ENCODE measurements at regions not wholly inside any gene's neighbourhood (a gene's known extent, or its start where the extent isn't known, plus 50 kb on each side); places are given as distances from the start of the nearest gene placed in this dataset.

GRCh38 chr1:70552662-70553566 lies 141.8 kb downstream of the CTH start:
- no peak overlapping the region for H3K4me3 ChIP-seq (ENCODE audit: low read depth in 1 of 2, low read length in 2 of 2)
- H3K36me3 ChIP-seq (ENCODE audit: control insufficient read depth in 1 of 2, insufficient read depth in 2 of 2, low read length in 2 of 2): no peaks in the 10 kb centered on the region
- no peaks in the 10 kb centered on the region for H3K4me1 ChIP-seq (ENCODE audit: control insufficient read depth in 1 of 2, insufficient read depth in 2 of 2, low read length in 2 of 2)
- H3K27me3 ChIP-seq (ENCODE audit: control insufficient read depth in 1 of 2, insufficient read depth in 2 of 2, low read length in 2 of 2): peaks cover 0 to 6% of the 10 kb centered on the region in 2 donors
- no peak overlapping the region for H3K9ac ChIP-seq (ENCODE audit: low read depth in 1 of 2, low read length in 2 of 2)
- H3K9me3 ChIP-seq (ENCODE audit: control insufficient read depth in 1 of 2, low read length in 2 of 2): no peaks in the 10 kb centered on the region
- no peak overlapping the region for H3K27ac ChIP-seq (ENCODE audit: low read depth, low read length)

GRCh38 chr1:70553567-70553956 lies 142.5 kb downstream of the CTH start:
- no peak overlapping the region for H3K27ac ChIP-seq (ENCODE audit: low read depth, low read length)
- no peaks in the 10 kb centered on the region for H3K4me1 ChIP-seq (ENCODE audit: control insufficient read depth in 1 of 2, insufficient read depth in 2 of 2, low read length in 2 of 2)

DNA sequence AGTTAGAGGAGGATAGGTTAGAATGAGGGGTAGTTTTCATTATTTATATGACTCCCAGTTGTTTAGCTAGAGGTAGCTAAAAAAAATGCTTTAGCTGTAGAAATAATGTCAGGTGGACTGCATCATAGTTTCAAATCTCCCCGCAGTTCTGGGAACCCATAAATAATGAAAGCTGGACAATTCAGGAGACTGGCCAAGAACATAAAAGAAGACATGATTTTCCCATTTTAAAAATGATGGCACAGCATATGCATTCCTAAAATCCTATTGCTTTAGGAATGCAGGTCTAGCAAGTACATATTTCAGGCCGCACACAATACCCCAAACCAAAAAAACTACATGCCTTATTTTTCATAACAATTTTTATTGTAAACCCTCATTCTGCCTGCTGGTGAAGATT lies 143.3 kb downstream of the CTH start:
- Histone ChIP-seq H3K4me1 (ENCODE audit: control insufficient read depth in 1 of 2, insufficient read depth in 2 of 2, low read length in 2 of 2) (no peaks in the 10 kb centered on the region), H3K27me3 (ENCODE audit: control insufficient read depth in 1 of 2, insufficient read depth in 2 of 2, low read length in 2 of 2) (peaks cover 0 to 6% of the 10 kb centered on the region in 2 donors), H3K9ac (ENCODE audit: low read depth in 1 of 2, low read length in 2 of 2) (no peak overlapping the region), H3K27ac (ENCODE audit: low read depth, low read length) (no peak overlapping the region), H3K4me3 (ENCODE audit: low read depth in 1 of 2, low read length in 2 of 2) (no peak overlapping the region), H3K9me3 (ENCODE audit: control insufficient read depth in 1 of 2, low read length in 2 of 2) (no peaks in the 10 kb centered on the region), H3K36me3 (ENCODE audit: control insufficient read depth in 1 of 2, insufficient read depth in 2 of 2, low read length in 2 of 2) (no peaks in the 10 kb centered on the region)

More at GRCh38 chr1:70553567-70553956, 142.5 kb downstream of the CTH start:
- no peak overlapping the region for H3K4me3 ChIP-seq (ENCODE audit: low read depth in 1 of 2, low read length in 2 of 2)
- H3K9ac ChIP-seq (ENCODE audit: low read depth in 1 of 2, low read length in 2 of 2): no peak overlapping the region
- peaks cover 0 to 6% of the 10 kb centered on the region in 2 donors for H3K27me3 ChIP-seq (ENCODE audit: control insufficient read depth in 1 of 2, insufficient read depth in 2 of 2, low read length in 2 of 2)
- no peaks in the 10 kb centered on the region for H3K9me3 ChIP-seq (ENCODE audit: control insufficient read depth in 1 of 2, low read length in 2 of 2)
- no peaks in the 10 kb centered on the region for H3K36me3 ChIP-seq (ENCODE audit: control insufficient read depth in 1 of 2, insufficient read depth in 2 of 2, low read length in 2 of 2)

GRCh38 chr1:70556541-70556940 lies 145.5 kb downstream of the CTH start:
- Histone ChIP-seq H3K27me3 (ENCODE audit: control insufficient read depth in 1 of 2, insufficient read depth in 2 of 2, low read length in 2 of 2) (peaks cover 0 to 6% of the 10 kb centered on the region in 2 donors), H3K9me3 (ENCODE audit: control insufficient read depth in 1 of 2, low read length in 2 of 2) (no peaks in the 10 kb centered on the region), H3K4me1 (ENCODE audit: control insufficient read depth in 1 of 2, insufficient read depth in 2 of 2, low read length in 2 of 2) (no peaks in the 10 kb centered on the region), H3K9ac (ENCODE audit: low read depth in 1 of 2, low read length in 2 of 2) (no peak overlapping the region), H3K4me3 (ENCODE audit: low read depth in 1 of 2, low read length in 2 of 2) (no peak overlapping the region), H3K27ac (ENCODE audit: low read depth, low read length) (no peak overlapping the region), H3K36me3 (ENCODE audit: control insufficient read depth in 1 of 2, insufficient read depth in 2 of 2, low read length in 2 of 2) (no peaks in the 10 kb centered on the region)

GRCh38 chr1:70567167-70567566 lies 156.1 kb downstream of the CTH start:
- H3K27ac ChIP-seq (ENCODE audit: low read depth, low read length): no peak overlapping the region
- H3K4me3 ChIP-seq (ENCODE audit: low read depth in 1 of 2, low read length in 2 of 2): no peak overlapping the region
- no peaks in the 10 kb centered on the region for H3K27me3 ChIP-seq (ENCODE audit: control insufficient read depth in 1 of 2, insufficient read depth in 2 of 2, low read length in 2 of 2)
- no peaks in the 10 kb centered on the region for H3K4me1 ChIP-seq (ENCODE audit: control insufficient read depth in 1 of 2, insufficient read depth in 2 of 2, low read length in 2 of 2)
- H3K36me3 ChIP-seq (ENCODE audit: control insufficient read depth in 1 of 2, insufficient read depth in 2 of 2, low read length in 2 of 2): no peaks in the 10 kb centered on the region
- H3K9me3 ChIP-seq (ENCODE audit: control insufficient read depth in 1 of 2, low read length in 2 of 2): no peaks in the 10 kb centered on the region
- no peak overlapping the region for H3K9ac ChIP-seq (ENCODE audit: low read depth in 1 of 2, low read length in 2 of 2)

DNA sequence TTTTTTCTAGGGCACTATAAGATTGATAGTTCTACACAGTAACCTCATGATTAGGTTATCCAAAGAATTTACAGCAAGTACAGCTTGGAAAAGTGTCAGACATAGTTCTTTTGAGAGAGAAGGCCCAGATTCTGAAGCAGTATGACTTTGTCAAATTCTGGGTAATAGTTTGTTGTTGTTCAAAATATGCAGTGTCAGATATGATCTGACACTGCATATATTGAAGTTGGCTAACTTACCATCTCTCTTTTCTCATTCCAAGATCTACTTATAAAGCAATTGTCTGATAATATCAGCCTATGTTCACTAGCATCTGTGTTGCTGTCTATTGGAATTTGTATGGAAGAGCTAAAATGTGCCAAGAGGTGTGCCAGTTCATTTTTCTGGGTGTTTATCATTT lies 160.1 kb downstream of the CTH start:
- H3K9me3 ChIP-seq (ENCODE audit: control insufficient read depth in 1 of 2, low read length in 2 of 2): no peaks in the 10 kb centered on the region
- no peak overlapping the region for H3K4me3 ChIP-seq (ENCODE audit: low read depth in 1 of 2, low read length in 2 of 2)
- H3K36me3 ChIP-seq (ENCODE audit: control insufficient read depth in 1 of 2, insufficient read depth in 2 of 2, low read length in 2 of 2): no peaks in the 10 kb centered on the region
- H3K27ac ChIP-seq (ENCODE audit: low read depth, low read length): no peak overlapping the region
- no peak overlapping the region for H3K9ac ChIP-seq (ENCODE audit: low read depth in 1 of 2, low read length in 2 of 2)
- no peaks in the 10 kb centered on the region for H3K27me3 ChIP-seq (ENCODE audit: control insufficient read depth in 1 of 2, insufficient read depth in 2 of 2, low read length in 2 of 2)
- no peaks in the 10 kb centered on the region for H3K4me1 ChIP-seq (ENCODE audit: control insufficient read depth in 1 of 2, insufficient read depth in 2 of 2, low read length in 2 of 2)

DNA sequence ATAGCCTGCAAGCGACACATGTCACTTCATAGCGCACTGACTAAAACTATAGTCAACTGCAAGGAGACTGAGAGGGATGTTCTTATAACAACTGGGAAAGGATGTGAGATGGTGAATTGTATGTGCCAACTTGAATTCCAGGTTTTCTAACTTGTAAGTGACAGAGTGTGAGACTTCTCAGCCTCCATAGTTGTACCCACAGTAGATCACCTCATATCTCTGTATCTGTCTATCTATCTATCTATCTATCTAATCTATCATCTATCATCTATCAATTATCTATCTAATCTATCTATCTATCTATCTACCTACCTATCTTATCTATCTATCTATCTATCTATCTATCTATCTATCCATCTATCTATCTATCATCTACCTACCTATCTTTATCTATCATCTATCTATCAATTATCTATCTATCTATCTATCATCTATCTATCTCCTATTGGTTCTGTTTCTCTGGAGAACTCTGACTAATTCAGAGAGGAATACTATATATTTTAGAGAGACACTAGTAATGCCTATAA lies 162.3 kb downstream of the CTH start:
- no peak overlapping the region for H3K27ac ChIP-seq (ENCODE audit: low read depth, low read length)
- H3K4me3 ChIP-seq (ENCODE audit: low read depth in 1 of 2, low read length in 2 of 2): no peak overlapping the region
- no peaks in the 10 kb centered on the region for H3K36me3 ChIP-seq (ENCODE audit: control insufficient read depth in 1 of 2, insufficient read depth in 2 of 2, low read length in 2 of 2)
- H3K27me3 ChIP-seq (ENCODE audit: control insufficient read depth in 1 of 2, insufficient read depth in 2 of 2, low read length in 2 of 2): no peaks in the 10 kb centered on the region
- H3K4me1 ChIP-seq (ENCODE audit: control insufficient read depth in 1 of 2, insufficient read depth in 2 of 2, low read length in 2 of 2): no peaks in the 10 kb centered on the region
- H3K9me3 ChIP-seq (ENCODE audit: control insufficient read depth in 1 of 2, low read length in 2 of 2): no peaks in the 10 kb centered on the region
- H3K9ac ChIP-seq (ENCODE audit: low read depth in 1 of 2, low read length in 2 of 2): no peak overlapping the region

- Histone ChIP-seq H3K4me3 (ENCODE audit: low read depth in 1 of 2, low read length in 2 of 2) (no peak overlapping the region), H3K4me1 (ENCODE audit: control insufficient read depth in 1 of 2, insufficient read depth in 2 of 2, low read length in 2 of 2) (no peaks in the 10 kb centered on the region), H3K27ac (ENCODE audit: low read depth, low read length) (no peak overlapping the region), H3K9ac (ENCODE audit: low read depth in 1 of 2, low read length in 2 of 2) (no peak overlapping the region), H3K9me3 (ENCODE audit: control insufficient read depth in 1 of 2, low read length in 2 of 2) (no peaks in the 10 kb centered on the region), H3K36me3 (ENCODE audit: control insufficient read depth in 1 of 2, insufficient read depth in 2 of 2, low read length in 2 of 2) (no peaks in the 10 kb centered on the region), H3K27me3 (ENCODE audit: control insufficient read depth in 1 of 2, insufficient read depth in 2 of 2, low read length in 2 of 2) (no peaks in the 10 kb centered on the region)
Observed at GRCh38 chr1:70581661-70582060, 170.6 kb downstream of the CTH start.

DNA sequence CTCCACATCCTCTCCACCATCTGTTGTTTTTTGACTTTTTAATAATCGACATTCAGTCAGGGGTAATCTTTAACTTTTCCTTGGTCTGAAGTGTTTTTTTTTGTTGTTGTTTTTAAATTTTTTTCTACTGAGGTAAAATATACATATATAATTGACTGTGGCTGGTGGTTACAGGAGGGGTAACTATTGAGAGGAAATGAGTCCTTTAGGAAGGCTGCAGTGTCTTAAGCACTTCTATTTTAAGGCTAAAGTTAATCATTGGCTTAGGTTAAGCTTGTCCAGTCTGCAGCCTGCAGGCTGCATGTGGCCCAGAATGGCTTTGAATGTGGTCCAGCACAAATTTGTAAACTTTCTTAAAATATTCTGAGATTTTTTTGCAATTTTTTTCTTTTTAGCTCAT lies 172.5 kb downstream of the CTH start:
- H3K4me3 ChIP-seq (ENCODE audit: low read depth in 1 of 2, low read length in 2 of 2): no peak overlapping the region
- no peak overlapping the region for H3K9ac ChIP-seq (ENCODE audit: low read depth in 1 of 2, low read length in 2 of 2)
- no peaks in the 10 kb centered on the region for H3K36me3 ChIP-seq (ENCODE audit: control insufficient read depth in 1 of 2, insufficient read depth in 2 of 2, low read length in 2 of 2)
- no peak overlapping the region for H3K27ac ChIP-seq (ENCODE audit: low read depth, low read length)
- H3K27me3 ChIP-seq (ENCODE audit: control insufficient read depth in 1 of 2, insufficient read depth in 2 of 2, low read length in 2 of 2): no peaks in the 10 kb centered on the region
- H3K4me1 ChIP-seq (ENCODE audit: control insufficient read depth in 1 of 2, insufficient read depth in 2 of 2, low read length in 2 of 2): no peaks in the 10 kb centered on the region
- no peaks in the 10 kb centered on the region for H3K9me3 ChIP-seq (ENCODE audit: control insufficient read depth in 1 of 2, low read length in 2 of 2)

GRCh38 chr1:70586046-70586445 lies 175.0 kb downstream of the CTH start:
- Histone ChIP-seq H3K9ac (ENCODE audit: low read depth in 1 of 2, low read length in 2 of 2) (no peak overlapping the region), H3K4me3 (ENCODE audit: low read depth in 1 of 2, low read length in 2 of 2) (no peak overlapping the region), H3K36me3 (ENCODE audit: control insufficient read depth in 1 of 2, insufficient read depth in 2 of 2, low read length in 2 of 2) (no peaks in the 10 kb centered on the region), H3K9me3 (ENCODE audit: control insufficient read depth in 1 of 2, low read length in 2 of 2) (no peaks in the 10 kb centered on the region), H3K27ac (ENCODE audit: low read depth, low read length) (no peak overlapping the region), H3K27me3 (ENCODE audit: control insufficient read depth in 1 of 2, insufficient read depth in 2 of 2, low read length in 2 of 2) (no peaks in the 10 kb centered on the region), H3K4me1 (ENCODE audit: control insufficient read depth in 1 of 2, insufficient read depth in 2 of 2, low read length in 2 of 2) (no peaks in the 10 kb centered on the region)
